ENCODE measurements at regions not wholly inside any gene's neighbourhood (a gene's known extent, or its start where the extent isn't known, plus 50 kb on each side); places are given as distances from the start of the nearest gene placed in this dataset.

DNA sequence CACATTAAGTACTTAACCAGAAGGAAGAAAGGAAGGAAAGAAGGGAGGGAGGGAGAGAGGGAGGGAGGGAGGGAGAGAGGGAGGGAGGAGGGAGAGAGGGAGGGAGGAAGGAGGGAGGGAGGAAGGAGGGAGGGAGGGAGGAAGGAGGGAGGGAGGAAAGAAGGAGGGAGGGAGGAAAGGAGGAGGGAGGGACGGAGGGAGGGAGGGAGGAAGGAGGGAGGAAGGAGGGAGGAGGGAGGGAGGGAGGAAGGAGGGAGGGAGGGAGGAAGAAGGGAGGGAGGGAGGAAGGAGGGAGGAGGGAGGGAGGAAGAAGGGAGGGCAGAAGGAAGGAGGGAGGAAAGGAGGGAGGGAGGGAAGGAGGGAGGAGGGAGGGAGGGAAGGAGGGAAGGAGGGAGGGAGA, 363.3 kb downstream of the MBD2 start:
- Histone ChIP-seq H3K27me3 (no peaks in the 10 kb centered on the region), H3K27ac (no peak overlapping the region), H3K36me3 (no peaks in the 10 kb centered on the region), H3K4me1 (no peaks in the 10 kb centered on the region), H3K9me3 (no peaks in the 10 kb centered on the region), H3K9ac (ENCODE audit: low read depth in 2 of 2, low read length in 2 of 2) (no peak overlapping the region), H3K4me3 (no peak overlapping the region)
- DNase-seq, result no peak
- intact Hi-C loops (cut with DNase I), result loop anchor here (5.0 kb wide), 1 partner anchor 164 kb away; no protein-coding TSS in a partner anchor
- TF ChIP-seq, protein P1, sequence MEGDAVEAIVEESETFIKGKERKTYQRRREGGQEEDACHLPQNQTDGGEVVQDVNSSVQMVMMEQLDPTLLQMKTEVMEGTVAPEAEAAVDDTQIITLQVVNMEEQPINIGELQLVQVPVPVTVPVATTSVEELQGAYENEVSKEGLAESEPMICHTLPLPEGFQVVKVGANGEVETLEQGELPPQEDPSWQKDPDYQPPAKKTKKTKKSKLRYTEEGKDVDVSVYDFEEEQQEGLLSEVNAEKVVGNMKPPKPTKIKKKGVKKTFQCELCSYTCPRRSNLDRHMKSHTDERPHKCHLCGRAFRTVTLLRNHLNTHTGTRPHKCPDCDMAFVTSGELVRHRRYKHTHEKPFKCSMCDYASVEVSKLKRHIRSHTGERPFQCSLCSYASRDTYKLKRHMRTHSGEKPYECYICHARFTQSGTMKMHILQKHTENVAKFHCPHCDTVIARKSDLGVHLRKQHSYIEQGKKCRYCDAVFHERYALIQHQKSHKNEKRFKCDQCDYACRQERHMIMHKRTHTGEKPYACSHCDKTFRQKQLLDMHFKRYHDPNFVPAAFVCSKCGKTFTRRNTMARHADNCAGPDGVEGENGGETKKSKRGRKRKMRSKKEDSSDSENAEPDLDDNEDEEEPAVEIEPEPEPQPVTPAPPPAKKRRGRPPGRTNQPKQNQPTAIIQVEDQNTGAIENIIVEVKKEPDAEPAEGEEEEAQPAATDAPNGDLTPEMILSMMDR (IDR thresholded peaks at IDR 0.05), result no peak

DNA sequence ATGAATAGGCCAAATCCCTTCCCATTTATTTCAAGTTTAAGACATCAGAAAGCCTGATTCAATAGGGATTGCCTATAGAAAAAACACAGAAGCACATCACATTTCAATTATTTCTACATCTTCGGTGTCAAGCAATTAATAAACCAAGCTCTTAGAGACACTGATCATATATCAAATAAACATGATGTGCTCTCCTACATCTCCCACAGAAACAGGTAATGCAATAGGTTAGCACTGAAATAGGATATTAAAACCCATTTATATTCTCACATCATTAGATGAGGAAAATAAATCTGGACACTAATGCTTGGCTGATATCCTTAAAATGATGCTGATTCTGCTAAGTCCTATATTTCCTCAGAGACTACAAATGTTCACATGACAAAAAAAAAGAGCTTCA, 364.7 kb downstream of the MBD2 start:
- TF ChIP-seq, protein P1 (IDR thresholded peaks at IDR 0.05), result no peak
- no peak overlapping the region for H3K27ac ChIP-seq
- no peaks in the 10 kb centered on the region for H3K9me3 ChIP-seq
- intact Hi-C loops (cut with DNase I), result loop anchor here (5.0 kb wide), 1 partner anchor 162 kb away; no protein-coding TSS in a partner anchor
- no peaks in the 10 kb centered on the region for H3K27me3 ChIP-seq
- no peaks in the 10 kb centered on the region for H3K4me1 ChIP-seq
- no peaks in the 10 kb centered on the region for H3K36me3 ChIP-seq
- no peak overlapping the region for H3K4me3 ChIP-seq
- no peak overlapping the region for H3K9ac ChIP-seq (ENCODE audit: low read depth in 2 of 2, low read length in 2 of 2)
- DNase-seq, result no peak

DNA sequence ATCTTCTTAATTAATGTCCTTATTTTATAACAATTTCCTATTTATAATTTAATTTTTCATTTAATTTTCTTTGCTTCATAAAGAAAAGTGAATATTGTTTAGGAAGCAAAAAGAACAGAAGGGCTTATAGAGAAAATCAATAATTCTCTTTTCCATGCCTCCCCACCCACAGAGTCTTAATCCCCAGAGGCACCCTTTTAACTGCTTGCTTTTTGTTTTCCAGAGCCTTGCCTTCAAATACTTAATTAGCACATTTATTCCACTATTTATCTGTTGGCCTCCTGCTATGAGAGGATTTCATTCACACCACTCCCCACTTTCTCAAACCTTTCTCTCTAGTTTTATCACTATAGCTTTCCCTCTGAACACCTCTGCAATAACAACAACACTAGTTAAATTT, 373.6 kb downstream of the MBD2 start:
- H3K9me3 ChIP-seq, result no peaks in the 10 kb centered on the region
- DNase-seq, result no peak
- intact Hi-C loops (cut with DNase I), result no loop called here

DNA sequence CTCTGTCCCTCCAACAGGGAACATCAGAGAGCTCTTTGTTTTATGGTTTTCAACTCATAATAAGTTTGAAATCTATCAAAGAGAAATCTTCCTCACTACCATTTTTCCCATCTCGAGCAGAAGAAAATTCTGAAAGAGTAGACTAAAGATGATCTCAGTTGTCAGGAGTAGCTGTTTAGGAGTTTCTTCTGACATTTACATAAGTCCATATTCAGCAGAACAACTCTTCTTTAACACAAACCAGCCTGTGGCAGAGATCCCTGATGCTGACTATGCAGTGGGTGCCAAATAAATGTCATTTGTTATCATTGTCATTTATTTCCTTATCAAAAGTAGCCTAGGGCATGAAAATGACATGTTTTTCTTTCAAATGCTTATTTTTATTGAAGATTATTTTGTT, 380.7 kb downstream of the MBD2 start:
- Histone ChIP-seq H3K4me1 (no peaks in the 10 kb centered on the region), H3K4me3 (no peak overlapping the region), H3K27me3 (no peaks in the 10 kb centered on the region), H3K9ac (ENCODE audit: low read depth in 2 of 2, low read length in 2 of 2) (no peak overlapping the region), H3K27ac (no peak overlapping the region), H3K9me3 (no peaks in the 10 kb centered on the region), H3K36me3 (no peaks in the 10 kb centered on the region)
- DNase-seq, result no peak
- intact Hi-C loops (cut with DNase I), result no loop called here
- TF ChIP-seq, protein P1 (IDR thresholded peaks at IDR 0.05), result no peak

More for the DNA sequence above, 373.6 kb downstream of the MBD2 start:
- Histone ChIP-seq H3K27me3 (no peaks in the 10 kb centered on the region), H3K9ac (ENCODE audit: low read depth in 2 of 2, low read length in 2 of 2) (no peak overlapping the region), H3K4me3 (no peak overlapping the region), H3K27ac (no peak overlapping the region), H3K4me1 (no peaks in the 10 kb centered on the region), H3K36me3 (no peaks in the 10 kb centered on the region)
- TF ChIP-seq, protein P1 (IDR thresholded peaks at IDR 0.05), result no peak

DNA sequence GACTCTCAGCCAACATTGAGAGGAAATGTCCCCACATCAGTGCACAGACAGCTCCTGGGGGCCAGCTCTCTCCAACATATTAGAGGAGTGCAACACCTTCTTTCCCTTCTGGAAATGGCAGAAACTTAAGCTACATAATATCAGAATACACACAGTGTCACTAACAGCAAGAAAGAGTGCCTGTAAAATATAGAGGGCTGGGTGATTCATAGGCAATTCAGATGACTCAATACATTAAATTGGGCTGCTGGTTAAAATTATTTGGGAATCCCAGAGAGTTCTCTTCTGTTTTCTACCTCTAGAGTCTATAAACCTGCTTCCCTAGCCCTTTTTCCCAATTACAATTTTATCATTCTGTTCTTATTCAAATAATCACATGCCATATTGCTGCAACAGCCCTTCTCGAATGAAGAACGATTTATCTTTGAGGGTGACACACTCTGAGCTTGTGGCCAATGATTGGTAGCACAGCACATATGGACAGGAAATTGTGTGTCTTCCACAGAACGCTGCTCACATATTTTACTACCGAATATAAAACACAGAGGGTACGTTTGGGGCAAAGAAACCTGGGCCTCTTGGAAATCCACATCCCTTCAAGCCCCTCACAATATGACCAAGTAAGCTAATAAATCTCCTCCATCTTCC, 381.2 kb downstream of the MBD2 start:
- Histone ChIP-seq H3K9me3 (no peaks in the 10 kb centered on the region), H3K36me3 (no peaks in the 10 kb centered on the region), H3K4me3 (no peak overlapping the region), H3K27ac (no peak overlapping the region), H3K9ac (ENCODE audit: low read depth in 2 of 2, low read length in 2 of 2) (no peak overlapping the region), H3K27me3 (no peaks in the 10 kb centered on the region), H3K4me1 (no peaks in the 10 kb centered on the region)
- TF ChIP-seq, protein P1 (IDR thresholded peaks at IDR 0.05), result no peak
- DNase-seq, result no peak
- intact Hi-C loops (cut with DNase I), result no loop called here

Measured in colonic mucosa (tissue), 4 donors.